Islet precursor cell (in vitro differentiated cells): ENCODE measurements at regions not wholly inside any gene's neighbourhood (a gene's known extent, or its start where the extent isn't known, plus 50 kb on each side); places are given as distances from the start of the nearest gene placed in this dataset.

ENCODE experiments used
- DNase-seq: peaks from one replicate; pipeline ENCODE4 v3.0.0-alpha.2; 2018

DNA sequence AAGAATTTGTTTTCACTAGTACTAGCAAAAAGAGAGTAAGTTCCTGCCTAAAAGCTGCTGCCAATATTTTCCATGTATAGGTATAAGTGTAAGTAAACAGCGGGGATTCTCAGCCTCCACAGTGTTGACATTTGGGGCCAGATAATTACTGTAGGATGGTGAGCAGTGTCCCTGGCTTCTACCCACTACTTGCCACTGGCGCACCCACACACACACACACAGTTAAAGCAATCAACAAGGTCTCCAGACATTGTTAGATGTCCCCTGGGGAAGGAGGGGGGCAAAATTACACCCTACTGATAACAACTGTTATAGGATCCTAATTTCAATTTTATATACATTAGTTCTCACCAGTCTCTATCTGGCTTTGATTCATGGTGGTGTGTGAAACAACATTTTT lies 417.0 kb upstream of the PSMD7 start:
- no peak for DNase-seq

DNA sequence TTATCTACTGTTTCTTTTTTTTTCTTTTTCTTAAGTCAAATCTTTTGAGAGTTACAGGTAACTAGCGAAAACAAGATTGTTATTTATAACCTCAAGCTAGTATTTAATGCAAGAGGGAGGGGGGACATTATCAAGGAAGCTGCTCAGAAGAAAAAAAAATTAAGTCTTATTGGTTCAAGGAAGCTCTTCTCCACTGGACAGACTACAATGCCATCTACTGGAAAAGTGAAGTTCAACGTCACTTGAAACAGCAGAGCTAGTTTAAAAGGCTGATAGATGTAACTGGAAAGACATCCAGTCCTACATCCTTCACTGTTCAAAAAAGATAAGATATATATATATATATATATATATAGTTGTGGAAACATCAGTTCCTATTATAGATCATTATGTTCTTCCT lies 418.0 kb upstream of the PSMD7 start:
- no peak for DNase-seq

DNA sequence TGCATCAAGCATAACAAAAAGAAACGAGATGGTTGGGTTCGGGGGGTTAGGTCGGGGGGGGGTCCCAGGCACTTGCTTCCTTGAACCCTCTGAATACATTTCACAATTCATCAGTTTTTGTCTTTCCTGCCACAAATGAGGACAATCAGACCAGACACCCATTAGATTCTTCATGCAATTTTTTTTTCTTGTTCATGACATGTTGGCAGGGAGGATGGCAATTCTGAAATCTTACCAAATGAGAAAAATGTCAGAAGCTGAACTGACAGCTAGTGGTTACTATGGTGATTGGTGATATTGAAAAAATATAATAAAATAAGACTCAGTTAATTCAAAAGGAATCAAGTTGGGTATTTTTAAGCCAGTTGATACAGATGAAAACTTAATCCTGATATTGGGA lies 419.5 kb upstream of the PSMD7 start:
- no peak for DNase-seq

DNA sequence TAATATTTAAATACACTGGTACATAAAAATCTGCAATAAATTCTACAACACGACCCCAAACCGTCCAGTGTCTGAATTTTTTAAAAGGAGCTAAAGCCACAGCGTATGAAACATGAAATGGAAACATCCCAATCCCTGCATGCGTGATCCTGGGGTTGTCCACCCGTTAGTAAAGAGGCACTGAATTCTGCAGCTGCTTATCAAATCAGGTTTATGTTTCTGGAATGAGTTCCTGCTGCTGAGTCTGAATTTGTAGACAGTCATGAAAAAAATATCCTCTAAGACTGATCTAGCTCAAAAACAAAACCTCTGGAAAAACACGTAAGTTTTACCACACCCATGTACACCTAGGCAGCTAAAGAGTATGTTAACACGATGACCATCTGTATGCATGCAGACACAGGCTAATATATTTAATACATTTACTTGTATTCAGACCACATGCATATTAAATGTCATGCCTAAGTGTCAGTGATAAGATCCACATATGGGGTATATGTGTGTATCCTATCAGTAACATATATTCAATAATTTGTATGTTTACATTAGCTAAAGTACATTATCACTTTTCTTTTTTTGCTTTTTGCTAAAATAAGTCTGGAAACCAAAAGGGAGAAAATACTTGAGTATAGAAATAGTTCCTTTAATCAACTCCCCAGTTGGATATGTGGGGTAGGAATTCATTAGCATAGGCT lies 420.5 kb upstream of the PSMD7 start:
- no peak for DNase-seq

DNA sequence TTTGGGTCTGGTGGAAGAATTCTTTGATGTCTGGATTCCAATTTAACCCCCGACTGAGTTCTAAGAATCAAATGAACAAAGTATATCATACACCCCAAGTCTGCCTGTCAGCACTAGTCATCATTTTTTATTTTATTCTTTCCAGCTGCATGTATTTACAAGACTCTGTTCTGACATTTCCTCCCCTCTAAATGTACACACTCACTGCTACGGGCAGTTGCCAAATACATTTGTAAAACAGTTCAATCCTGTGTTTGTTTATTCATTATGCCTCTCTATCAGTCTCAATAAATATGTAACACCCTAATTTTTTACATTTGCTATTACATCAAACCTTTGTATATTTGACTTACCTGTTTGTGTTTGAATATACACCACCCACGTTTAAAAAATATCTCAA lies 422.3 kb upstream of the PSMD7 start:
- no peak for DNase-seq

DNA sequence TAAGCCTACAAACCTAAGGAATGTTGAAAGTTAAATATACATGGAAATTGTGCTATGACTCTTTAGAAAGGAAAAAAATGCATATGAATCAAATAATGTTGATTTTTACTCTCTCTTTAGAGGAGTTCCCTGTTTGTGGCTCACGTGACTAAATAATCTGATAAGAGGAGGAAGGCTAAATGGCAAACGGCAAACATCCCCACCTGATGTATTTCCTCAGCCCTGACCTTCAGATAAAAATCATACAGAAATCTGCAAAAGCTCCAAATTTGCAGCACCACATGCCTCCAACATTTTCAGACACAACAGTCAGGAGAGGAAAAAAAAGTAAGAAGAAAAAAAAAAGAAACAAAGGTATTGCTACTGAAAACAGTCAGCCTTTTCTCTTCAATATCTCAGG lies 423.0 kb upstream of the PSMD7 start:
- DNase-seq, result no peak

DNA sequence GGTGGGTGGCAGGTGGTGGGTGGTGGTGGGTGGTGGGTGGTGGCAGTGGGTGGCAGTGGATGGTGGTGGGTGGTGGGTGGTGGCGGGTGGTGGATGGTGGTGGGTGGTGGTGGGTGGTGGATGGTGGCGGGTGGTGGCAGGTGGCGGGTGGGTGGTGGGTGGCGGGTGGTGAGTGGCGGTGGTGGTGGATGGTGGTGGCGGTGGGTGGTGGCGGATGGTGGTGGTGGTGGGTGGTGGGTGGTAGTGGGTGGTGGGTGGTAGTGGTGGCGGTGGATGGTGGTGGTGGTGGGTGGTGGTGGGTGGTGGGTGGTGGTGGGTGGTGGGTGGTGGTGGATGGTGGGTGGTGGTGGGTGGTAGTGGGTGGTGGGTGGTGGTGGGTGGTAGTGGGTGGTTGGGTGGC lies 423.8 kb upstream of the PSMD7 start:
- no peak for DNase-seq

DNA sequence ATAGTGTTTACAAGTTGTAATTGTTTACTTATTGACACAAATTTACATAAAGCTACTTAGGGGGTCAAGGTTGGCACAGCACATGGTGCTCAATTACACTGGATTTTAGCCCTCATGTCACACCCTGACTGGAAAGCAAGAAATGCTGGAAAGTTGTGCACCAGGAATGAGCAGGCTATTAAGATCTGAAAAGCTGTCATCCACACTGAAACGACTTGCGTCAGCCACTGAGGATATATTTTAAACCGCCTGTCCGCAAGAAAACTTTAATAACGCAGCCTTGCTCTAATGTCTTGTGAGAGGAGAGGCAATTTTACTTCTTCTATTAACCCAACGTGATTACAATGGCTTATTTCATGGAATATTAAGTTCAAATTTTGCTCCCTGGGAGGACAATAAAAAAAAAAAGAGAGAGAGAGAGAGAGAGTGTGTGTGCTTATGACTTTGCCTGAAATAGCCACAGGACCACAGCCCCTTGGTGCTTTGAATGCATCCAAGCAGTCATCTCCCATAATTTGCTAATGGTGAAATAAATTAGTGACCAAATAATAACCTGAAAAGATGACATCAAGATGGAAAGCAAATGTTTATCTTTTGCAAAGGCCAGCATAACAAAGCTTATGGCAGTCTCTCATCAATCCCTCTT lies 425.4 kb upstream of the PSMD7 start:
- no peak for DNase-seq

DNA sequence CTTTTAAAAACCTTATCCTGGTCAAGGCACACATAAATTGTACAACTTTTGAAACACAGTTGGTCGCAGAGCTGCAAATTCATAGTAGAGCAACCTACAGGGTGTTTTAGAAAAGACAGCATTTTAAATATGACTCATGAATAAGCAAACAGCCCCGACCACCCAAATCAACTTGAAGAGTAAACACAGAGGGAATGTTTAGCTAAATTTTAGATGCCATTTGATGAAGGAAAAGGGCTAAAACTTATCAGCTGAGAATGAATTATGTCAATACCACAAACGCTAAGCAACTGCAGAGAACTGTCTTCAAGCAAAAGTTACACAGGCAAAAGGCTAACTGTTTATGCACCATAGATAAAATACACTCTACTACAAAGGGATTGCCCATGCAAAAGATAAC lies 427.5 kb upstream of the PSMD7 start:
- no peak for DNase-seq

DNA sequence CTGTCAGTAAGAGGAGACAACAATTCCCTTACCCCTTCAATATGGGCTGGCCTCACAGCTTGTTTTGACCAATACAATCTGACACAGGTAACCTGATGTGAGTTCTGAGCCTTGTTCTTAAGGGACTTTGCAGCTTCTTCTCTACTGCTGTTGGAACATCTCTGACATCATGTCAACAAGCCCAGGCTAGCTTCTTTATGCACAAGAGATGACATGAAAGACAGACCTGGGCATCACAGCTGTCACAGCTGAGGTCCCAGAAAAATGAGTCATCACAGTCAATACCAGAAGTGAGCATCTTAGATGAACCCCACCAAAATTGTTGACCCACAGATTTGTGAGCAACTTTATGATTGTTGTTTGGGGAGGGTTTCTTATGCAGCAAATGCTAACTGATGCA lies 431.7 kb upstream of the PSMD7 start:
- DNase-seq, result no peak

DNA sequence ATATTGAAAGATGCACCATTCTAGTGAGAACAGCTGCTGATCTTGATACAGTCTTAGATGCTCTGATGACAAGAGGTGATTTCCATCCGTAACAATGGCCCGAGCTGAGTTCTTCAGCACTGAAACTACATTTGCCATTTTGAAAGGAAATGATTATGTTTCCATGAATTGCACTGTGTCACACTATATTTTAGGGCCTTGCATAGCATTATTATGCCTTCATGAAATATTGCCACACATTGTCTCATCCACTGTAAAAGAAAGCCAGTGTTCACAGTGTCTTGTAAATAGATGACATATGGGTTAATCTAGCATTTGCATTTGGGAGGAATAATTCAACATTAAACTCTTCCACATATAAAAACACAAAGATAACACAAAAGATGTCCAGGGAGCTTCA lies 438.3 kb upstream of the PSMD7 start:
- no peak for DNase-seq

DNA sequence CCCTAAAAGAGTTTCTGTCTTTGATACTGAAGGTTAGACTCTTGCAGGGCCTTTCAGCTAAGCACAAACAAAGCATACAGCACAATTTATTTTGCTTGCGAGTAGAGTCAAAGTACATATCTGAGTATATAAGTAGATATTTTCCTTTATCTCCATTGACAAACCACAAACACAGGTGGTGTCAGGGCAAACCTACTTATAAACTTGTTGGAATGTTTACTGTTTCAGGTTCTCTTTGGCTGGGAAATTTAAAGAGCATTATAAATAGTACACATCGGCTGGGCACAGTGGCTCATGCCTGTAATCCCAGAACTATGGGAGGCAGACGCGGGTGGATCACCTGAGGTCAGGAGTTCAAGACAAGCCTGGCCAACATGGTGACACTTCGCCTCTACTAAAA lies 442.6 kb upstream of the PSMD7 start:
- DNase-seq, result no peak

DNA sequence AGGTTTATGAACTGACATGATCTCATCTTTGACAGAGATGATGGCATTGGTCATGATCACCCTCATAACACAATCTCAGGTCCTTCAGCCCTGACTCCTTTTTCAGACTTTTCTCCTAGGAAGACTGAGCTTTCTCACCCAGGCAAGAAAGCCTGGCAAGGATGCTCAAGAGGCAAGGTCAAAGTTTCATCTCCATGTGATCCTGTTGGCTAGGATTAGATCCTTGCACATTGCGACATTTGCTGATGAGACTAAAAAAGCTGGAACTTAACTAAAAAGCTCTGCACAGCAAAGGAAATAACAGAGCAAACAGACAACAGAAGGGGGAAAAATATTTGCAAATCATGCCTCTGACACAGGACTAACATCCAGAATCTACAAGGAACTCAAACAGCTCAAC lies 444.1 kb upstream of the PSMD7 start:
- DNase-seq, result no peak

DNA sequence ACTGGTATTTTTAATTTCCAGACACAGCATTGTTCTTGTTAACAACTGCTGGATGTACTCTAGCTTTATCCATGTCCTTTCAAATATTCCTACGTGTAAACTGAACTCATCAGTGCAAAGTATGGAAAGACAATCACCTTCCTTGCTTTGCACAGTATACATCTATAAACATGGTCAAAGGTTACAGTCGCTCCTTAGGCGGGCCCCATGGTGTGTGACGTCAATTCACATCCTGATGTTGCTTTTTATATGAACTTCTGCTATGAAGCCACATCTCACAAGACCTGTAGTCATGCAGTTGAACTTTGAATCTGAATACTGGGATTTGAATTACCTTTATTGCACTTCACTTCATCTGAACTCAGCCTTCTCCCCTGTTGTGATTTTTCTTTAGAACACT lies 447.6 kb upstream of the PSMD7 start:
- DNase-seq, result no peak

DNA sequence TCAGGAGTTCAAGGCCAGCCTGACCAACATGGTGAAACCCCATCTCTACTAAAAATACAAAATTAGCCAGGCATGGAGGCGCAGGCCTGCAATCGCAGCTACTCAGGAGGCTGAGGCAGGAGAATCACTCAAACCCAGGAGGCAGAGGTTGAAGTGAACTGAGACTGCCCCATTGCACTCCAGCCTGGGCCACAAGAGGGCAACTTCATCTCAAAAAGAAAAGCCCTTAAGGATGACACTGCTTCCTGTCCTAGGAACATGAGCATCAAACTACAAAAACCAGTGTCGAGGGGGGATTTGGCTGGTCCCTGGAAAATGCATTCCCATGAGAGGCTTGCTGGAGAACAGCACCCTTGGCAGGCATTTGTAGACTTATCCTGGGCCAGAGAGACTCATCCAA lies 449.5 kb upstream of the PSMD7 start:
- no peak for DNase-seq

DNA sequence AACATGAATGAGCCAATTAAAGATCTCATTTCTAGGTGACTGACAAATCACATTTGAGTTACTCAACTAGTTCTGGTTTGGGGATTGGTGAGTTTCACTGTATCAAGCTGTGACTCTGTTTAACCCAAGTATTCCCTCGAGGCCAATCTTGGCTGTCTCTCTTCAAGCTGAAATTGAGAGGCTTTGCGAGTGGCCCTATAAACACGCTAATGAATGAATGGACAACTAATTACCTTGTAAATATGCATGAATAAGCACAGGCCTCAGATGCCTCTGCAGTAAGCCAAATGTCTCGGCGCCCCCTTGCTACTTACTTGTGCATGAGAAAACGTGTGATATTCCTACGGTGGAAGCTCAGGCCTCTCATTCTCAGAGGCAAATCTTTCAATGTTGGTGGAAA lies 450.3 kb upstream of the PSMD7 start:
- no peak for DNase-seq

DNA sequence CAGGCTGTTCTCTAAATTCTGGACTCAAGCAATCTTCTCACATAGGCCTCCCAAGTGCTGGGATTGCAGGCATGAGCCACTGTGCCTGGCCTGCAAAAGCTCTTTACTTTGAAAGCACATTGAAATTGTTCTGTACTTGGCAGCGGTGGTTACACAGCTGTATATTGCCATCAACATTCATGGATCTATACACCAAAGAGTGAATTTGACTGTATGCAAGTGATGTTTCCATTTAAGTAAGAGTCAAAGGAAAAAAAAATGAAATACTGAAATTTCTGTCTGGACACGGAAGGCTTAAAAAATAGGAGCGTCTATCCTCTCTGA lies 450.6 kb upstream of the PSMD7 start:
- DNase-seq, result no peak

DNA sequence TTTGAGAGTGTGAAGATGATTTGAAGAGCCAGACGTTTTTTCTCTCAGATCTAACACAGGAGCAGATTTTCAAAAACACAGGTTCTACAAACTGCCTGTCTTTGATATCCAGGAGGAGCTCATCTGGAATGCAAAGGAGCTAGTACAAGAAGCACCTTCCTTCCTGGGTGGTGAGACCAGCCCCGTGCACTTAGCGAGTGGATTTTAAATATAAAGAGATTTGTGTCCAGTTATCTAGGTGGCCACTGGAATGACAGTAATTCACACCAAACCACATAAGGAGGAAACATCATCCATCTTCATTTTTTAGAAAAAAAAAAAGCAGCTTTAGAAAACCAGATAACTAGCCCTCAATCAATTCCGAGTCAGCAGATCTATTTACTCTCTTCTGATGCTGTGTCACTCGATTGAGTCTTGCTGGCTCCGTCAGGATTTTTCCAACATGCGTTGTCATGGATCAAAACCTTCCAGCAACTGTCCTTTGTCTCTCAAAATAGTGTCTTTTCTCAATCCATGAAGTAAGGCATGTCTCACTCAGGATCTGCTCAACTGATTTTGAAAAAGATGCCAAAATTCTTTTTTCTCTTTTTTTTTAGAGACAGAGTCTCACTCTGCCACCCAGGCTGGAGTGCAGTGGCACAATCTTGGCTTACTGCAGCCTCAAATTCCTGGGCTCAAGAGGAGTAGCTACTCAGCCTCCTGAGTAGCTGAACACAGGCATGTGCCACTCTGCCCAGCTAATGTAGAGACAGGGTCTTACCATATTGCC lies 451.2 kb upstream of the PSMD7 start:
- no peak for DNase-seq

DNA sequence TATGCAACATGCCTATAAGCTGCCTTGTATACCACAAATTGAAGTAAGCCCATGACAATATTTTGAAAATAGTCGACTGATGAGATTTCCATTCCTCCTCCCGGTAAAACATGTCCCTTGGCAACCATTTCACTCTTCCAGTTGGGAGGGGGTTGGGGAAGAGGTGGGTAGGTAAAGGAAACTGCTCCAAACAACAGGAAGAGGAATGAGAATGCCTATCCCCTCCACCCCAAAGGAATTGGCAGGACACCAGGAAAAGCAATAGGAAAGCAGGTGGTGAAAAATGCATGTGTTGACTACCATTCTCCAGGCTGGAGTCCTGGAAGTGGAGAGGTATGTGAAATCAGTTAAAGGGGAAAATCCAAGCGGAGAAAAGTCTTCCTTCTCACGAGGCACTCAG lies 455.9 kb upstream of the PSMD7 start:
- no peak for DNase-seq

DNA sequence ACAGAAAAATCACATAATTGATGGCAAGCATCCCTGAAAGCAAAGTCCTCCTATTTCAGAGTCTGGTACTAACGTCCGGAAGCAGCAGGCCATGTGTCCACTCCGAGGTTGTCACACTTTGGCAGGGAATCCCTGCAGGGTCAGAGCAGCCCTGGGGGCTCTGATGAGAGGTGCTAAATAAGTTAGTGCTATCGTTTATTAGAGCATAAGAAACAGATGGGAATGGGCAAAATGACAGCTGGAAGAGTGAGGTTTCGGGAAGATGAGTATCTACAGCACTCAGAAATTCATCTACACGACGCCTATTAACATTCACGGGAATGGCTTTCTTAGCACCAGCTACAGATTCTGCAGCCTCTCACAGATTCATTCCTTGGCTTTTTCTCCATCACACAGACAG lies 465.4 kb upstream of the PSMD7 start:
- no peak for DNase-seq

DNA sequence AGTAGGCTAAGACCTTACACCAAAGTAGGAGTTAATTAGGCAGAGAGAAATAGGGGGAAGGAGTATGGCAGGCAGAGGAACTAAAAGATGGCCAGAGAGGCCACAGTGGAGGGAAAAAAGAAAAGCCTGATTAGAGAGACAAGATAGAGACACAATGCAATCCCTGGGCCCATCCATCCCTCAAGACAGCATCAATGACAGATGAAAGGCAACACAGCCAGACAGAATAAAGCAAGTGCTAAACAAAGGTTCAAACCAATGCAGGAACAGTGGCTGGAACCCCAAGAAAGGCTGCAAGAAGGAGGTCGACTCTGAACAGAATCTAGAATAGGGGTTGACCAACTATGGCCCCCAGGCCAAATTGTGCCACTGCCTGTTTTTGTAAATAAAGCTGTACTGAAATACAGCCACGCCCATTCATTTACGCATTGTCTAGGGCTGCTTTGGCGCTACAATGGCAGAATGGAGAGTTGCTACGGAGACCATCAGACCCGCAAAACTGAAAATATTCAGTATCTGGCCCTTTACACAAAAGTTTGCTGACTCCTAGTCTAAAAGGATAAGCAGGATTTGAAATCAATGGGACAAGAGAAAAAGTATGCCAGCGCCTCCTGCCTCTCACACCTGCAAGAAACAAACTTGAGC lies 473.3 kb upstream of the PSMD7 start:
- no peak for DNase-seq

DNA sequence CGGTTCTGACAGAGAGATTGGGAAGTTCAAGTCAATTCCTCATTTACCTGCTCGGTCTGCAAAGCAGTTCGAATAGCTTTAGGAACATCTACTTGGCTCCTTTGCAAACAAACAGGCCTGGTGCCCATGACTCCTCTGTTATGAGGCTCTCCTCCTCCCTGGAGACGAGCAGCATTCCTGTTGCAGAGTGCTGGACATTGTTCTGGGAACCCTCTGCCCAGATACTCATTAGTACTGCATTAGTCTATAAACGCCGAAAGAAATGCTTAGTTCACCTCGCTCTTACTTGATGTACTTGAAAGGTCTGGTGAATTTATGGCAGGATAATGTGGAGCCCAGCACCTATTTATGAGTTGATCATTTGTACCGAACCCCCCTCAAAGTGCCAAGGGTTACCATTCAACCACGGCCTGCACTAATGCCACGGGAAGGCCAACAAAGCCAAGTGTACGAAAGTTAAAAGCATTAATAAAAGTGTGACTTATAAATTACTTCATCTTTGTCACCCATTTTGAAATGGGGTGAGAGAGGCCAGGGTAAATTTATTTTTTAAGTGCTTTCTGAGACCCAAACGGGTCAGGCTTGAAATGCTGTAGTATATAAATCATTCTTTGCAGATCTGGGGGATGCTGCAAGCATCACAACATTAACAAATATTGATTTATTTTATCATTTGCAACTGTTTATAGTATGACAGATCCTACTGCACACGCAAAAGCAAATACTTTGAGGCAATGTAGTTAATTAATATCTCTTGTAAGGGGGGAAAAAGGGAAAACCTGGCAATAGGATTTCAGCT lies 478.9 kb upstream of the PSMD7 start:
- DNase-seq, result no peak

DNA sequence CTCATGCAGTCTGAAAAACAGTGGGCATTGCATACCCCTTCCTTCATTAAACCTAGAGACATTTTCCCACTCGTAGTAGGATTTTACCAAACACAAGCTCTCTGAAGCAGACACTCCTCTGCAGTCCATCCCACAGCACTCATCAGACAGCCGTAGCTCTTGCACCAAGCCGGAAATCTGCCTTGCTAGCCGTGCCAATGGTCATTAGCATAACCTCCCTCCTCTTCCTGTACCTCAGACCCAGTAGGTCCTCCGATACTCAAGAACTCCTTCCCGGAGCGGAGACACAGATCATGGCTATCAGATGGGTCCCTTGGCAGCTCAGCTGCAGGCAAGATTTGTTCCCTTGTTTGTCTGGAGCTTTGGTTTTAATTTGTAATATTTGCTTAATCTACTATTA lies 483.1 kb upstream of the PSMD7 start:
- DNase-seq, result no peak
